ENCODE measurements at regions not wholly inside any gene's neighbourhood (a gene's known extent, or its start where the extent isn't known, plus 50 kb on each side); places are given as distances from the start of the nearest gene placed in this dataset.
A peak's percentile ranks its signal among the peaks of the same experiment; 100 is the strongest.

DNA sequence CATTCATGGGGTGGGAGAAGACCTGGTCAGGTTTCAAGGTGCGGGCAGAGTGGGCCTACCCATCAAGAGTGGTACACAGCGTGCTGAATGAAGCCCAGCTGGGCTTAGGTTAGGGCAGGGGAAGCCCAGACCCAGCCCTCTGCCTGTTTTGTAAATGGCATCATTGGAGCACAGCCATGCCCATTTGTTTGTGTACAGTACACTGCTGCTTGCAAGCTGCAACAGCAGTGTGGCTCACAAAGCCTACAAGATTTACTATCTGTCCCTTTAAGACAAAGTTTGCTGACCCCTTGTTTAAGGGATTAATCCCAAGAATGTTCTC, 230.1 kb upstream of the TNRC6C start:
- peak overlapping the region; percentile 9 to 73 (median 28) for H3K27ac ChIP-seq
- peaks cover 4% of the 10 kb centered on the region for H3K27me3 ChIP-seq
- H3K4me3 ChIP-seq: no peak overlapping the region
- no peaks in the 10 kb centered on the region for H3K36me3 ChIP-seq
- peaks cover 0 to 4% of the 10 kb centered on the region in 2 donors for H3K9me3 ChIP-seq
- in situ Hi-C loops (cut with MboI; ENCODE audit: low pct_ligation_motif_present in 1 of 4, low pct_unique_long_range_greater_than_20kb in 1 of 4, low sequenced_read_pairs in 3 of 4): no loop called here
- intact Hi-C loops (cut with DNase I; ENCODE audit: low total_unique reads): no loop called here
- TF ChIP-seq POLR2AphosphoS5 (IDR thresholded peaks at IDR 0.05): no peak
- no peak for TF ChIP-seq EP300 (IDR thresholded peaks at IDR 0.05; ENCODE audit: low read depth)
- TF ChIP-seq, protein P1, sequence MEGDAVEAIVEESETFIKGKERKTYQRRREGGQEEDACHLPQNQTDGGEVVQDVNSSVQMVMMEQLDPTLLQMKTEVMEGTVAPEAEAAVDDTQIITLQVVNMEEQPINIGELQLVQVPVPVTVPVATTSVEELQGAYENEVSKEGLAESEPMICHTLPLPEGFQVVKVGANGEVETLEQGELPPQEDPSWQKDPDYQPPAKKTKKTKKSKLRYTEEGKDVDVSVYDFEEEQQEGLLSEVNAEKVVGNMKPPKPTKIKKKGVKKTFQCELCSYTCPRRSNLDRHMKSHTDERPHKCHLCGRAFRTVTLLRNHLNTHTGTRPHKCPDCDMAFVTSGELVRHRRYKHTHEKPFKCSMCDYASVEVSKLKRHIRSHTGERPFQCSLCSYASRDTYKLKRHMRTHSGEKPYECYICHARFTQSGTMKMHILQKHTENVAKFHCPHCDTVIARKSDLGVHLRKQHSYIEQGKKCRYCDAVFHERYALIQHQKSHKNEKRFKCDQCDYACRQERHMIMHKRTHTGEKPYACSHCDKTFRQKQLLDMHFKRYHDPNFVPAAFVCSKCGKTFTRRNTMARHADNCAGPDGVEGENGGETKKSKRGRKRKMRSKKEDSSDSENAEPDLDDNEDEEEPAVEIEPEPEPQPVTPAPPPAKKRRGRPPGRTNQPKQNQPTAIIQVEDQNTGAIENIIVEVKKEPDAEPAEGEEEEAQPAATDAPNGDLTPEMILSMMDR (IDR thresholded peaks at IDR 0.05): no peak
- TF ChIP-seq POLR2A (IDR thresholded peaks at IDR 0.05): no peak
- 83% methylated on average over 2 of the region's 2 CpGs; no CpG with 5 or more reads in 1 of the 2 donors for WGBS, 2 donors (ENCODE audit: low coverage in 1 of 2)
- DNase-seq: no peak
- peaks cover 0 to 3% (median 1%) of the 10 kb centered on the region in 4 donors for H3K4me1 ChIP-seq

DNA sequence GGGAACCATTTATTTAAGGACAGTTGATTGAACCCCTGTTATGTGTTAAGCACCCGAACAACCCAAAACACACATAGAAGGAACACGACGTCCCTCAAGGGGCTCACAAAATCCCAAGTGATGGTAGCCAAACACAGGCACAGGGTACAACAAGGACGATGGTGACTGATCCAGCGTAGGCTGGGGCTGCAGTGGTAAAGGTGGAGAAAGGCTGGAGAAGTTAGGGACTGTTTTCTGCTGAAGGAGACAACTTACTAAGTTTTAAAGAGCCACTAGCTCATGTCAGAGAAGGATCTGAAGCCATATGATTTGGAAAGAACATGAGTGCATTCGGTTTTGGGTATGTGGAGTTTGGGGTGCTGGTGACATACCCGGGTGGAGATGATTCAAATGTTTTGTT, 229.6 kb upstream of the TNRC6C start:
- peaks cover 0 to 4% of the 10 kb centered on the region in 2 donors for H3K9me3 ChIP-seq
- DNase-seq: no peak
- in situ Hi-C loops (cut with MboI; ENCODE audit: low pct_ligation_motif_present in 1 of 4, low pct_unique_long_range_greater_than_20kb in 1 of 4, low sequenced_read_pairs in 3 of 4) (no loop called here), intact Hi-C loops (cut with DNase I; ENCODE audit: low total_unique reads) (no loop called here)
- peaks cover 7% of the 10 kb centered on the region for H3K27me3 ChIP-seq
- H3K4me1 ChIP-seq: peaks cover 0 to 4% (median 2%) of the 10 kb centered on the region in 4 donors
- TF ChIP-seq POLR2A (IDR thresholded peaks at IDR 0.05) (no peak), EP300 (IDR thresholded peaks at IDR 0.05; ENCODE audit: low read depth) (no peak), POLR2AphosphoS5 (IDR thresholded peaks at IDR 0.05) (no peak)
- TF ChIP-seq, protein P1 (IDR thresholded peaks at IDR 0.05): no peak
- H3K4me3 ChIP-seq: no peak overlapping the region
- H3K27ac ChIP-seq: peak overlapping the region in 1 of 4 donors; percentile 73
- no peaks in the 10 kb centered on the region for H3K36me3 ChIP-seq
- 74 to 87% methylated on average over 5 to 7 of the region's 7 CpGs for WGBS, 2 donors (ENCODE audit: low coverage in 1 of 2)

DNA sequence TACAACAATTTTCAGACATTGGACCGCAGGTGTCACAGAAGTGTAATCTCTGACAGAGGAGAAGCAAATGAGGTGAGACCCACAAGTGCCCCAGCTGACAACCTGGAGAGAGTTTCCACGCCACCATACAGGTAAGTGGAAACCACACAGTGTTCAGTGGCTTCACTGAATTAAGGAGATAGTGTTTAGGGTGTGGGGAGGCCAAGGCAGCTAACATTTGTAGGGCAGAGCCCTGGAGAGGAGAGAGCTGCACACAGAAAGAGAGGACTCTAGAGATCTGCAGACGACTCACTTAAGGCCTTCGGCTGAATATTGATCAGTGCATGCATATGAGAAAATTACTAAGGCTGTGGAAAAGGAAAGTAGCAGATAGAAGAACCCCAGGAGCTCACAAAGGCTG, 228.9 kb upstream of the TNRC6C start:
- Histone ChIP-seq H3K9me3 (peaks cover 0 to 4% of the 10 kb centered on the region in 2 donors), H3K27ac (no peak overlapping the region), H3K36me3 (no peaks in the 10 kb centered on the region), H3K27me3 (peaks cover 10% of the 10 kb centered on the region), H3K4me3 (no peak overlapping the region), H3K4me1 (peaks cover 0 to 11% (median 9%) of the 10 kb centered on the region in 4 donors)
- intact Hi-C loops (cut with DNase I; ENCODE audit: low total_unique reads) (no loop called here), in situ Hi-C loops (cut with MboI; ENCODE audit: low pct_ligation_motif_present in 1 of 4, low pct_unique_long_range_greater_than_20kb in 1 of 4, low sequenced_read_pairs in 3 of 4) (no loop called here)
- TF ChIP-seq, protein P1 (IDR thresholded peaks at IDR 0.05): no peak
- TF ChIP-seq POLR2AphosphoS5 (IDR thresholded peaks at IDR 0.05) (no peak), EP300 (IDR thresholded peaks at IDR 0.05; ENCODE audit: low read depth) (no peak), POLR2A (IDR thresholded peaks at IDR 0.05) (no peak)
- DNase-seq: no peak
- WGBS, 2 donors (ENCODE audit: low coverage in 1 of 2): 81 to 86% methylated on average over 4 of the region's 4 CpGs

DNA sequence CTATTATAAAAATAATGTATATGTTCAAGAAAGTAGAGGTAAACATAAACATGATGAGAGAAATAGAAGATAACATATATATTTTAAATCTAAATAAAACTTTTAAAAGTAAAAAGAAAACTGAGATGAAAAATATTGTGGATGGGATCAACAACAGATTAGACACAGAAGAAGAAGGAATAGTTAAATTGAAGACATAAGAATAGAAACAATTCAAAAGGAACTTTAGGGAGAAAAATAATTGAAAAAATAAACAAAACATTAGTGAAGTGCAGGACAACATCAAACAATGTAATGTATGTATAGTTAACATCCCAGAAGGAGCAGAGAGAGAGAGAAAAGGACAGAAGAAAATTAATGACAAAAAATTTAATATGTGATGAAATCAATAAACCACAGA, 228.1 kb upstream of the TNRC6C start:
- Histone ChIP-seq H3K4me1 (peaks cover 6 to 19% (median 17%) of the 10 kb centered on the region in 4 donors), H3K9me3 (peaks cover 0 to 4% of the 10 kb centered on the region in 2 donors), H3K4me3 (no peak overlapping the region), H3K27me3 (peaks cover 18% of the 10 kb centered on the region), H3K27ac (no peak overlapping the region), H3K36me3 (no peaks in the 10 kb centered on the region)
- in situ Hi-C loops (cut with MboI; ENCODE audit: low pct_ligation_motif_present in 1 of 4, low pct_unique_long_range_greater_than_20kb in 1 of 4, low sequenced_read_pairs in 3 of 4): no loop called here
- intact Hi-C loops (cut with DNase I; ENCODE audit: low total_unique reads): no loop called here
- no peak for TF ChIP-seq POLR2AphosphoS5 (IDR thresholded peaks at IDR 0.05)
- no peak for TF ChIP-seq POLR2A (IDR thresholded peaks at IDR 0.05)
- TF ChIP-seq, protein P1 (IDR thresholded peaks at IDR 0.05): no peak
- TF ChIP-seq EP300 (IDR thresholded peaks at IDR 0.05; ENCODE audit: low read depth): no peak
- DNase-seq: no peak

All from transverse colon (tissue), 4 donors.